ENCODE measurements at regions not wholly inside any gene's neighbourhood (a gene's known extent, or its start where the extent isn't known, plus 50 kb on each side); places are given as distances from the start of the nearest gene placed in this dataset.

- H3K4me3 ChIP-seq (ENCODE audit: insufficient read depth, low read depth, low read length), result no peak overlapping the region
- Mint-ChIP-seq H3K9me3 (ENCODE audit: unreplicated experiment) (no peaks in the 10 kb centered on the region), H3K4me1 (ENCODE audit: low read depth, unreplicated experiment) (no peaks in the 10 kb centered on the region), H3K4me3 (ENCODE audit: unreplicated experiment) (no peak overlapping the region), H3K27ac (ENCODE audit: unreplicated experiment) (no peak overlapping the region), H3K36me3 (ENCODE audit: low read depth, unreplicated experiment) (no peaks in the 10 kb centered on the region), H3K27me3 (ENCODE audit: low read depth, unreplicated experiment) (no peaks in the 10 kb centered on the region)
- TF ChIP-seq EZH2 (IDR thresholded peaks at IDR 0.05; ENCODE audit: insufficient read depth, low read length), result no peak
- TF ChIP-seq CTCF (IDR thresholded peaks at IDR 0.05; ENCODE audit: insufficient read depth, low read depth, low read length), result no peak
- peaks cover 2% of the 10 kb centered on the region for H3K9me3 ChIP-seq (ENCODE audit: insufficient read depth, low read depth, low read length)
- no peaks in the 10 kb centered on the region for H3K27me3 ChIP-seq (ENCODE audit: insufficient read depth, low read length)
- no peak overlapping the region for H3K27ac ChIP-seq (ENCODE audit: low read depth, low read length)
- H4K20me1 ChIP-seq (ENCODE audit: insufficient read depth, low read length), result no peaks in the 10 kb centered on the region
- FAIRE-seq (no peak), DNase-seq (ENCODE audit: low read depth) (no peak)
- H3K4me1 ChIP-seq (ENCODE audit: insufficient read depth, low read length), result no peaks in the 10 kb centered on the region
- H3K79me2 ChIP-seq (ENCODE audit: insufficient read depth, low read length), result no peaks in the 10 kb centered on the region
- H3K4me2 ChIP-seq (ENCODE audit: low read length), result no peak overlapping the region
- no peak overlapping the region for H3K9ac ChIP-seq (ENCODE audit: low read length)
- H3K36me3 ChIP-seq (ENCODE audit: insufficient read depth, low read length), result no peaks in the 10 kb centered on the region
- H2AFZ ChIP-seq (ENCODE audit: low read depth, low read length), result no peak overlapping the region
Measured at GRCh38 chr21:21968810-21969209, 970.6 kb downstream of the NCAM2 start.

- H3K4me1 ChIP-seq (ENCODE audit: insufficient read depth, low read length), result no peaks in the 10 kb centered on the region
- no peak for DNase-seq (ENCODE audit: low read depth)
- no peak overlapping the region for H3K27ac ChIP-seq (ENCODE audit: low read depth, low read length)
- no peaks in the 10 kb centered on the region for H3K36me3 ChIP-seq (ENCODE audit: insufficient read depth, low read length)
- Mint-ChIP-seq H3K27ac (ENCODE audit: unreplicated experiment) (no peak overlapping the region), H3K4me1 (ENCODE audit: low read depth, unreplicated experiment) (no peaks in the 10 kb centered on the region), H3K4me3 (ENCODE audit: unreplicated experiment) (no peak overlapping the region), H3K27me3 (ENCODE audit: low read depth, unreplicated experiment) (no peaks in the 10 kb centered on the region), H3K36me3 (ENCODE audit: low read depth, unreplicated experiment) (no peaks in the 10 kb centered on the region), H3K9me3 (ENCODE audit: unreplicated experiment) (no peaks in the 10 kb centered on the region)
- no peaks in the 10 kb centered on the region for H3K27me3 ChIP-seq (ENCODE audit: insufficient read depth, low read length)
- TF ChIP-seq CTCF (IDR thresholded peaks at IDR 0.05; ENCODE audit: insufficient read depth, low read depth, low read length) (no peak), EZH2 (IDR thresholded peaks at IDR 0.05; ENCODE audit: insufficient read depth, low read length) (no peak)
- H4K20me1 ChIP-seq (ENCODE audit: insufficient read depth, low read length), result no peaks in the 10 kb centered on the region
- no peak overlapping the region for H3K4me3 ChIP-seq (ENCODE audit: insufficient read depth, low read depth, low read length)
- H3K79me2 ChIP-seq (ENCODE audit: insufficient read depth, low read length), result no peaks in the 10 kb centered on the region
- H3K4me2 ChIP-seq (ENCODE audit: low read length), result no peak overlapping the region
- H2AFZ ChIP-seq (ENCODE audit: low read depth, low read length), result no peak overlapping the region
- no peak for FAIRE-seq
- peaks cover 2% of the 10 kb centered on the region for H3K9me3 ChIP-seq (ENCODE audit: insufficient read depth, low read depth, low read length)
- no peak overlapping the region for H3K9ac ChIP-seq (ENCODE audit: low read length)
Measured at GRCh38 chr21:21969211-21969610, 971.0 kb downstream of the NCAM2 start.

DNA sequence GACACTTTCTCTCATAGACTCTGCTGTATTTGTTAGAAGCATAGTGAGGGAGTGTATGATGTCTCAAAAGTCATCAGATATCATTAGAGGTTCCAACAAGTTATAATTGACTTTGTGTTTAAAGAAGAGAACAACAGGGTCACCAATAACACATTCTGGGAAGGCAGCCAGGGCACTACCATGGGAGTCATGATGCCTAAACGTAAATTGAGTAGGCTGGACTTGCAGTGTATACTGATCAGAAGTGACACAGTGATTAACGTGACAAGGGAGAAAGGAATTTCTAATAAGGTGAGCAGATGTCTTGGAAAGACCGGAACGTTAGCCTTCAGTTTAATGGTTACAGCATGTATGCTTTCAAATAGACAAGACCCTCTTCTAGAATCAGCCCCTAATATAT is 973.2 kb downstream of the NCAM2 start:
- no peaks in the 10 kb centered on the region for H3K9me3 Mint-ChIP-seq (ENCODE audit: unreplicated experiment)
- no peaks in the 10 kb centered on the region for H3K36me3 Mint-ChIP-seq (ENCODE audit: low read depth, unreplicated experiment)
- no peaks in the 10 kb centered on the region for H3K27me3 Mint-ChIP-seq (ENCODE audit: low read depth, unreplicated experiment)

More for the DNA sequence above, 973.2 kb downstream of the NCAM2 start:
- no peak overlapping the region for H3K9ac ChIP-seq (ENCODE audit: low read length)
- H3K27me3 ChIP-seq (ENCODE audit: insufficient read depth, low read length), result no peaks in the 10 kb centered on the region
- FAIRE-seq (no peak), DNase-seq (ENCODE audit: low read depth) (no peak)
- TF ChIP-seq EZH2 (IDR thresholded peaks at IDR 0.05; ENCODE audit: insufficient read depth, low read length) (no peak), CTCF (IDR thresholded peaks at IDR 0.05; ENCODE audit: insufficient read depth, low read depth, low read length) (no peak)
- Mint-ChIP-seq H3K4me3 (ENCODE audit: unreplicated experiment) (no peak overlapping the region), H3K4me1 (ENCODE audit: low read depth, unreplicated experiment) (no peaks in the 10 kb centered on the region), H3K27ac (ENCODE audit: unreplicated experiment) (no peak overlapping the region)
- H3K4me3 ChIP-seq (ENCODE audit: insufficient read depth, low read depth, low read length), result no peak overlapping the region
- no peaks in the 10 kb centered on the region for H3K36me3 ChIP-seq (ENCODE audit: insufficient read depth, low read length)
- no peak overlapping the region for H3K4me2 ChIP-seq (ENCODE audit: low read length)
- peaks cover 2% of the 10 kb centered on the region for H3K9me3 ChIP-seq (ENCODE audit: insufficient read depth, low read depth, low read length)
- H3K27ac ChIP-seq (ENCODE audit: low read depth, low read length), result no peak overlapping the region
- H3K4me1 ChIP-seq (ENCODE audit: insufficient read depth, low read length), result no peaks in the 10 kb centered on the region
- H3K79me2 ChIP-seq (ENCODE audit: insufficient read depth, low read length), result no peaks in the 10 kb centered on the region
- H2AFZ ChIP-seq (ENCODE audit: low read depth, low read length), result no peak overlapping the region
- H4K20me1 ChIP-seq (ENCODE audit: insufficient read depth, low read length), result no peaks in the 10 kb centered on the region

Measured in astrocyte (in vitro differentiated cells and primary cell).